COLO668 (cell line): ENCODE measurements at regions not wholly inside any gene's neighbourhood (a gene's known extent, or its start where the extent isn't known, plus 50 kb on each side); places are given as distances from the start of the nearest gene placed in this dataset.
"Not testable (repeated sequence)": the region's sequence is repeated elsewhere in the genome, so short reads cannot be mapped to it uniquely, and the experiment has no call there.

Experiments
- DNase-seq: peaks from one replicate; lab custom pipeline; 2025; ENCODE audit not compliant: unreplicated experiment; lab: John Stamatoyannopoulos, UW

GRCh38 chr18:55900380-55900779 lies 312.4 kb upstream of the TCF4 start:
- no peak for DNase-seq

- DNase-seq: no peak
These were observed 309.2 kb upstream of the TCF4 start for GRCh38 chr18:55897091-55897689.

GRCh38 chr18:55893948-55894347 lies 306.0 kb upstream of the TCF4 start:
- DNase-seq: no peak

GRCh38 chr18:55892862-55893813 lies 305.1 kb upstream of the TCF4 start:
- DNase-seq: not testable (repeated sequence)

GRCh38 chr18:55886886-55887285 lies 298.9 kb upstream of the TCF4 start:
- DNase-seq: no peak

- DNase-seq: no peak
These were observed 296.5 kb upstream of the TCF4 start for GRCh38 chr18:55884498-55884897.

GRCh38 chr18:55880617-55881016 lies 292.6 kb upstream of the TCF4 start:
- DNase-seq: no peak

- no peak for DNase-seq
These were observed 291.3 kb upstream of the TCF4 start for GRCh38 chr18:55879331-55879730.

- DNase-seq: no peak
These were observed 290.2 kb upstream of the TCF4 start for GRCh38 chr18:55878224-55878623.

GRCh38 chr18:55877321-55877720 lies 289.3 kb upstream of the TCF4 start:
- no peak for DNase-seq

- no peak for DNase-seq
These were observed 288.3 kb upstream of the TCF4 start for GRCh38 chr18:55876254-55876653.

- no peak for DNase-seq
These were observed 287.4 kb upstream of the TCF4 start for GRCh38 chr18:55875371-55875901.

GRCh38 chr18:55869556-55870501 lies 281.8 kb upstream of the TCF4 start:
- no peak for DNase-seq

- DNase-seq: no peak
These were observed 280.9 kb upstream of the TCF4 start for GRCh38 chr18:55868909-55869308.

- no peak for DNase-seq
These were observed 278.9 kb upstream of the TCF4 start for GRCh38 chr18:55866886-55867285.

- DNase-seq: no peak
These were observed 278.0 kb upstream of the TCF4 start for GRCh38 chr18:55866006-55866405.

GRCh38 chr18:55864281-55864680 lies 276.3 kb upstream of the TCF4 start:
- no peak for DNase-seq

GRCh38 chr18:55863876-55864275 lies 275.9 kb upstream of the TCF4 start:
- DNase-seq: no peak

- DNase-seq: no peak
These were observed 275.4 kb upstream of the TCF4 start for GRCh38 chr18:55863391-55863706.

GRCh38 chr18:55862693-55863390 lies 274.9 kb upstream of the TCF4 start:
- DNase-seq: no peak

GRCh38 chr18:55861266-55861665 lies 273.3 kb upstream of the TCF4 start:
- no peak for DNase-seq
